HUDEP-2 (cell line): ENCODE measurements at regions not wholly inside any gene's neighbourhood (a gene's known extent, or its start where the extent isn't known, plus 50 kb on each side); places are given as distances from the start of the nearest gene placed in this dataset.
A peak's percentile ranks its signal among the peaks of the same experiment; 100 is the strongest.

Experiments used
- DNase-seq, 76 experiments: peaks; one replicate each; lab custom pipeline; 2025; ENCODE audit not compliant: unreplicated experiment in 76 of 76; lab: John Stamatoyannopoulos, UW

DNA sequence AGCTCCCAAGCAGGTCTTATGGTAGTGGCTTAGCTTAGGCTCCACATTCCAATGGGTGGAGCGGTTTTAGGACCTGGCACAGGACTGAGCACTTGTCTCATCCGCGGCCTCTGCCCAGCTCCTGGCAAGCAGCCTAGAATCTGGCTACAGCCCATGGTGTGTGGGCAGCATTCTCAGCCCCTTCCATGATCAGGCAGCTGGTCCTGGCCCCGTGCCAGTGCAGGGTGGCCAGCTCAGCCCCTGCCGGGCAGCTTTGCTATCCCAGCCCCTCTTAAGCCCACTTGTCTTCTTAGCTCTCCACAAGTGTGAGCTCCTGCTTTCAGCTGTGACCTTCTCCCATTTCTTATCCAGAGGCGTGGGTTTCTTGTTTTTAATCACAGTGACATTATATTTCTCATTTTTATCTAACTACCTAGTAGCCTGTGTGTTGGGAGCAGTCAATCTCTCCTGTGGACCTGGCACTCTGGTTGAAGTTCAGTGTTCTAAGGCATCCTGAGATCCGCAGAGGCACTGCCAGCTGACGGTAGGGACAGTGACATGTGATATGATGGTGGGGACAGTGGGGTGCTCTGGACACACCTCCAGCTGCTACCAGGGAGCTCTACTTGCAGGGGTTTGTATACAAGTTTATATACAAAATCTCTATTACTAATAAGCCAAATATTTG is 84.5 kb upstream of the PRNP start:
- DNase-seq: peak in 3 of 76 experiments; percentile 2 to 3 (median 3)

DNA sequence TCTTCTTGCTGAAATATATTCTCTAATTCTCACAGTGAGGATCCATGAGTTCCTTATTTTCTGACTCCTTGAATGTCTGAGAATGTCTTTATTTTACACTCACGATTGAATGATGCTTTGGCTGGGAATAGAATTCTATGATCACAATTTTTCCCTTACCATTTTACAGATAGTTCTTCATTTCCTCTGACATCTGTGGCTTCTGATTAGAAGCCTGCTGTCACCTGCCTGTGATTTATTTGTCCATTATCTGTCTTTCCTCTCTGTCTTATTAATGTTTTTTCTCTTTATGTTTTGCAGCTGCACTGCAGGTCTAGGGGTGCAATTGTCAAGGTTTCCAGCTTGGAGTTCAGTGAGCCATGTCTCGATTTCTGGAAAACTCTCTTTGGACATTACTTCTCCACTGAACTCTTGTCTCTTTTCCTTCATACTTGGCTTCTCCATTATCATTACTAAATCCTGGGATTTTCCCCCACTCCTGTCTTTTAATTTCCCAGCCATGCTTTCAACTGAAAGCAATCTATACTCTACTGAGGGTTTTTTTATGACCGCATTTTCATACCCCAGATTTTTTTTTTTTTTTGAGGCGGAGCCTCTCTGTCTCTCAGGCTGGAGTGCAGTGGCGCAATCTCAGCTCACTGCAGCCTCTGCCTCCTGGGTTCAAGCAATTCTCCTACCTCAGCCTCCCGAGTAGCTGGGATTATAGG is 85.8 kb upstream of the PRNP start:
- DNase-seq: no peak

DNA sequence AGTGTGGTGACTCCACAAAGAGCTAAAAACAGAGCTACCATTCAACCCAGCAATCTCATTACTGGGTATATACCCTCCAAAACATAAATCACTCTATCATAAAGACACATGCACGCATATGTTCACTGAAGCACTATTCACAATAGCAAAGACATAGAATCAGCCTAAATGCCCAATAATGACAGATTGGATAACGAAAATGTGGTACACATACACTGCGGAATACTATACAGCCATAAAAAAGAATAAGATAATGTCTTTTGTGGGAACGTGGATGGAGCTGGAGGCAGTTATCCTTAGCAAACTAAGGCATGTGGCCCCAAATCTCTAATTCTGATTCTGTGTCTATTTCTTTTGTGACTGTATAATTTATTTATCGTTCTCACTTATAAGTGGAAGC is 89.0 kb upstream of the PRNP start:
- no peak for DNase-seq

DNA sequence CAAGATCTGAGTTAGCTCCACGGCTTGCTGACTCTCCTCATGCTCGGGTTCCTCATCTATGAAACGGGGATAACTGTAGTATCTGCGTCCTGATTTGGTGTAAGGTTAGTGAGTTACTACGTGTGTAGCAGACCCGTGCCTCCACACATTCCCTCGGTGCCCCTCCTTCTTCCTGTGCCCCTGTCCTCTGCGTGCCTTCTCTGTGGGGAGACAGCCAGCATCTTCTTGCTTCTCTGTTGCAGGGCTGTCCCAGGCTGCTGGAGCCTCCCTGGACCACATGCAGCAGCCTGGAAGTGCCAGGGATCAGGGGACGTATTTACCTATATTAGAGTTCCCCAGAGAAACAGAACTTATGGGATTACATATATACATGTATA is 93.1 kb upstream of the PRNP start:
- DNase-seq: no peak

DNA sequence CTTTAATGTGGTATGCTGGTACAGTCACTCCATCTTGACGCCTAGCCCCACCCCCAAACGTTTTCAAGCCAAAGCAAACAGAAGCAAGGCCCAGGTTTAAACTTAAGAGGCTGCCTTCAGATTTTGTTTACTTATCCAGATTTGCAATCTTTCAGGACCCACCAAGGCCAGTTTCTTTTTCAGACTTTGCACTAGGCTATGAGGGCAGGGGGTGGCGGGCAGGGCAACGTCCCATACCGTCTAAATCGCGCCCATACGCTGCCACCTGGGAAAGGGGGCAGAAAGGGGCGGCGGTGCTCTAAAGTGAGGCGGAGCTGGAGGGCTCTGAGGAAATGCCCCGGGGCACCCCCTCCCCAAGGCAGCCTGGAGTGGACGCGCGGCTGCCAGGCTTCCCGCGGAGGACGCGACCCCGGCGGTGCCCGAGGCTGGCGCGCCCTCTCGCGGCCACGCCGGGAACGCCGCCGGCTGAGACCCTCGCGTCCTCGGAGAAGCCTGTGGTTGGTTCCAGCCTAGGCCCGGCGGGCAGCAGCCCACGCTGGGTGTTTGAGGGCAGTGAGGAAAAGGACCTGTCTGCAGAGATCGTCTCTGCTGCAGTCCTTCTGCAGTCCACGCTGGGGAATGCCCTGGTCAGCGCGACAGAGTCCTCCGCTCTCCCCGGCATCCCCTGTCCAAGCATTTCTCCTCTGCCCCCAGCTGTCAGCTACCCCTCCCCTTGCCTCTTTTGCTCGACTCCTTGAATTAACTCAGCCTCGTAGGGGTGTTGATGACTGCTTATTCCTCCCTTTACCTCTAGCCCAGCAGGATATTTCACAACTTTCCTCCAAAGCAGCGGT is 93.7 kb upstream of the PRNP start:
- DNase-seq: peak in 14 of 76 experiments; percentile 1 to 33 (median 12)

DNA sequence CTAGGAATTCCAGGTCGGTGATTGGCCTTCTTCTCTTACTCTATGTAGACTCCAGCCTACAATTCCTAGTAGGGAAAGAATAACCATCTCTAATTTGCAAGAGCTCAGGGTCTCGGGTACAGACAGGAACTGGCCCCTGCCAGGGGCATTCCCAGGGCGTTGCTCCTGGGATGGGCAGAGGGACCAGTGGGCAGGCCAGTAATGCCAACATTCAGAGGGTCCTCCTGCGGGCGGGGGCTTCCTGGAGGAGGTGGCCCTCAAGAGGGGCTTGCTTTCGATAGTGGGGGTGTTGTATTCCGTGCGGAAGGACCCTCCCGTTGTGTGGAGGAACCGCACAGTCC is 94.3 kb upstream of the PRNP start:
- DNase-seq: no peak

DNA sequence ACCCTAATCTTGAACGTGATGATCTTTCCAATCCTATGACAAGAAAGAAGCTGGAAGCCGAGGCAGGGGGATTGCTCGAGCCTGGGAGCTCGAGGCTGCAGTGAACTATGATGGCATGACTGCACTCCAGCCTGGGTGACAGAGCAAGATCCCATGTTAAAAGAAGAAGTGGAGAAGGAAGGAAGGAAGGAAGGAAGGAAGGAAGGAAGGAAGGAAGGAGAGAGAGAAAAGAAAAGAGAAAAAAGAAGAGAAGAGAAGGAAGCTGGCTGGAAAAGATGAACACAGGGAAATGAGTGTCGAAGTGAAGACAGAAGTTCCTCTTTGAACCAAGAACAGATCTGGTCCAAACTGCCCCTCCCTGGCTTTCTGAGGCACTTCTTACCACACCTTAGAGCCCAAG is 100.5 kb upstream of the PRNP start:
- no peak for DNase-seq

DNA sequence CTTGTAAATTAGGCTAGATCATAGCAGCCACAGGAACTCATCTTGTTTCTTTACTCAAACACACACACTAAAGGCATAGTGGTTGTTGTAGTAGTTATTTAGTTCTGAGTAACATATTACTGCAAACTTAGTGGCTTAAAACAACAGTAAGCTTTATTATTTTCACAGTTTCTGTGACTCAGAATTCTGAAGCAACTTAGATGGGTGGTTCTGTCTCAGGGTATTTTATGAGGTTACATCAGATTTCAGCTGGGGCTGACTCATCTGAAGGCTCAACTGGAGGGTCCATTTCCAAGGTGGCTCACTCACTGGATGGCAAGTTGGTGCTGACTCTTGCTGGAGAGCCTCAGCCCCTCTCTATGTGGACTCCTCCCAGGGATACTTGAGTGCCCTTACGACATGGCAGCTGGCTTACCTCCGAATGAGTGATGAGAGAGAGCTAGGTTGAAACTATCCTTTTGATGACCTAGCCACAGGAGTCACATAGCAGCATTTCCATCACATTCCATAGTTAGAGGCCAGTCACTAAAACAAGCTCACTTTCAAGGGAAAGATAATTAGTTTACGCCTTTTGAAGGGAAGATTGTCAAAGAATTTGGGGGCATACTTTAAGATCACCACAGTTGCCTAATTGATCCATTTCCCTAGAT is 101.0 kb upstream of the PRNP start:
- no peak for DNase-seq

DNA sequence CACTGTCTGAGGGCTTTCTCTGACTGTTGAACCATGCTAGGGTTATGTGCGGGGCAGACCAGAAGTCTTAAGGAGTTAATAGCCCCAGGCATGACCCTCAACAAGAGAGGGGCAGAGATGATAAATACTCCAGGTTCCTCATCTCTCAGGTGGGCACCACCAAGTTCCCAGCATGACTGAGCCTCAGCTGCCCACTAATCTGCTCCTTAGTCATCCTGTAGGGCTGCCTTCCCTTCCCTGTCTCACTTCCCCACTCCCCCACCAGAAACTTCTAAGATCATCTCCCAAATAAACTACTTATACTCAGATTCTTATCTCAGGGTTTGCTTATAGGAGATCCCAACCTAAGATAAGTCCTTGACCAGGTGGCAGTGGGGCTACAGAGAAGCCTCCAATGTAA is 101.7 kb upstream of the PRNP start:
- no peak for DNase-seq

DNA sequence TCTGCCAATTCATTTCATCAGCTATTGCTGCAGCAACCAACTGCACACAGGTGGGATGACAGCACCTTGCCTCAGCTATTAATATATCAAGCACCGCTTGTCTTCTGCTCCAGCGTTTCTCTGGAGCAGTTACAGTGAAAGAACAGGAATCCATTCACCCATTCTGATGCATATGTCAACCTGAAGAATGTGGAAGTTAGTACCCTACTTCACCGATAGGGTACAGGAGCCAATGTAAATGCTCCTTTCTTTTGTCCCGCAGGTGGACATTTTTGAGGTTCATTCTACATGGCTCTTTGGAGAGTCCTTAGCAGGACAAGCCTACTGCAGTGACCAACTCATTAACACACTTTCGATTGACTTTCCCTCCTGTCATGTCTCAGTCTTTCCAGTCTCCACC is 104.4 kb upstream of the PRNP start:
- no peak for DNase-seq

DNA sequence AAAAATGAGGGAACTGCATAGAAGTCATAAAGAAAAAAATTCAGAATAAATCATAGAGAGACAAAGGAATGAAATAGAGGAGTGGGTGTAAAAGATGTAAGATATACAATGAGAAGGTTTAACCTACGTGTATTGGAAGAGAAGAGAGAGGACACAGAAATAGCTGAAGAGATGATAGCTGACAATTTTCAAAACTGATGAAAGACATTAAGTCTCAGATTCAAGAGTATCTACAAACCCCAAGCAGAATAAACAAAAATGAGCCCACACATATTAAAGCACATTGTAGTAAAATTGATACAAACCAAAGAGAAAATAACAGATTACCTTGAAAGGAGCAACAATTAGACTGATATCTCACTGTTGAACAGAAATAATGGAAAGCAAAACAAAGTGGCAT is 107.9 kb upstream of the PRNP start:
- no peak for DNase-seq

DNA sequence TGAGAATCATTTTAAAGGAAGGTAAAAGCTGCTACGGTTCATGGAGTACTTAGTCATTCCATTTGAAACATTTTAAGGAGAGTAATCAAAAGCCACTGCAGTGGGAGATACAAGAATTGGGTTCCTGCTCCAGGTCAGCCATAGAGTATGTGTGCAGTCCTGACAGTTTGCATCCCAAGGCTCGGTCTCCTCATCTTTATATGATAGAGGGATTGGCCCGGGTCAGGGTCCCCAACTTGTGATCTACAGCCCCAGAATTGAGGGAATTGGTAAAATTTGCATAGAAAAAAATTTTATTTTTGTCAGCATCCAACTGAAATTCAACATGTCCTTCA is 111.9 kb upstream of the PRNP start:
- no peak for DNase-seq

DNA sequence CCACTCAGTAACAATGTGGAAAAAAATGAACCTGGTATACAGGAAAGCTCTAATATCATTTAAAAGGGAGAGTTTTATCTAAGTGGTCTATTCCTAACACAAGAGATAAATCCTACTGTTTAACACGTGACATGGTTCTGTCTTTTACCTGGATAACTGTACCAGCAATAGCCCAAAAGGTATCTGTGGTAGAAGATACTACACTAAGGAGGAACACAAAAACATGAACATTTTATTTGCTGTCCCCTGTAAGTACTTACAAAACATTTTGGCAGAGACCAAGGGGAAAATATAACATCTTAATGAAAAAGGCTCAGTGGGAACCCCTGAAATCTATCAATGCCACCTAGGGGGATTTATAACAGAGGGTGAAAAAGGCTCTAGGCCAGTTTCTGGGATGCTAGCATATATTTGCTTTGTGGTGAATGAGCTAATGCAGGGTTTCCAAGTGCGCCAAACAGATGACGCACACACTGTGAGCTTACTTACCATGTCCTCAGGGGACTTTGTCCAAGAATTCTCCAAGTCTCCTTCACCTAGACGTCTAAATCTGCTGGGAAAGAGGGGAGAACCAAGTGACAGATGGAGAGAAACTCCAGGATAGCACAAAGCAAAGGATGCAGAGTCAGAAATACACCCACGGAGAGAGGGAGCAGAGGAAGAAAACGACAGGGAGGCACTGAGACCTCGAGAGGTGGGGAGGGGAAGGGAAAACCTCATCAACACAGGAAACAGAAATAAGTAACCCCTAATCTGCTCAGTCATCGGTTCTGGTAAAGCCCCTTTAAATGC is 112.5 kb upstream of the PRNP start:
- DNase-seq: no peak

DNA sequence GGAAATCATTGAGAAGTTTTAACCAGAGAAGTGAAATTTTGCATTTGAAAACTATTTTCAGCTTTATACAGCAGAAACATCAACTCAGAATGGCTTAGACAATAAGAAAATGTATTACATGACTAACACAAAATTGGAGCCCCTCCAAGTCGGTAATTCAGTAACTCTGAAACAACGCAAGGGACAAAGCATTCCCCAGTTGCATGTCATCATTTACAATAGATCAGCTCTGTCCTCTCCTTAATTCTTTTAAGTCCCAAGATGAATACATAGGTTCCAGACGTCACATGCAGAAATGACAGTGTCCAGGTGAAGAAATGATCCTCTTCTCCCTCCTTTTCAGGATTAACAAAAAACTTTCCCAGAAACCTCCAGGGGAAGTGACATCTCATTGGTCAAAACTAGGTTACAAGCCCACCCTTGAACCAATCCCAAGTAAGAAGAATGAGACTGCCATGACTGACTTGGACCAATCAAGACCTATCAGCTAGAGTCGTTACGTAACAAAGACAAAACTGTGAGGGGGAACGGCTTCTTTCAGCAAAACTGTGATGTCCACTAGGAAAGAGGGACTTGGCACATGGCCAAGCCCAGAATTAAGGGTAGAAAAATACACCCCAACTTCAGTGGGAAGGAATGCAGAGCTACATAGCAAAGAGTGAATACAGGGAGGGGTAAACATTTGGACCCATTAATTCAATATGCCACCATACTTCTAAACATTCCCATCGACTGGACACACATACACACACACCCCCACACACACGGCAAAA is 114.3 kb upstream of the PRNP start:
- no peak for DNase-seq

DNA sequence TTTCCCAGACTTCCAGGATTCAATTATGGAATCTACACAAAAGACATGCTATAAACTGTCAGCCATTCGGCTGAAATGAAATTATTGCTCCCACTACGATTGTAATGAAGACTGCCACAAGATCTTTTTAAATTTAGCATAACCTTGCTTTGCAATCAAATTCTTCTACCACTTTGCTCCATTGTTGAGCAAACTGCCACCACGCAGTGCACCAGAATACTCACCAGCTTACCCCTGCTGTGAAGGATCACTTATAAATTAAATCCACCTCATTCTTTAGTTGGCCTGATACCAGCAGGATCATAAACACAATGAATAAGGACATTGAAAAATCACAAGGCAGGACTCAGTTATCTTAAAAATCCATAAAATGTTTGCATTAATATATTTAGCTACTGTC is 116.4 kb upstream of the PRNP start:
- no peak for DNase-seq

DNA sequence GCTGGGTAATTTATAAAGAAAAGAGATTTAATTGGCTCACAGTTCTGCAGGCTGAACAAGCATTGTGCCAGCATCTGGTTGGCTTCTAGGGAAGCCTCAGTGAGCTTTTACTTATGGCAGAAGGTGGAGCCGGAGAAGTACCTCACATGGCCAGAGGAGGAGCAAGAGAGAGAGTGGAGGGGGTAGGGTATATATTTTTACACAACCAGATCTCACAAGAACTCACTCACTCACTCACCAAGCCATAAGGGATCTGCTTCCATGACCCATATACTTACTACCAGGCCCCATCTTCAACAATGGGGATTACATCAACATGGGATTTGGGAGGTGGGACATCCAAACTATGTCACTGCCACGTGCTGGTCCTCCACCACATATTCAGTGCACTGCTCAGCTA is 117.2 kb upstream of the PRNP start:
- DNase-seq: peak in 3 of 76 experiments; percentile 3 to 7 (median 3)

DNA sequence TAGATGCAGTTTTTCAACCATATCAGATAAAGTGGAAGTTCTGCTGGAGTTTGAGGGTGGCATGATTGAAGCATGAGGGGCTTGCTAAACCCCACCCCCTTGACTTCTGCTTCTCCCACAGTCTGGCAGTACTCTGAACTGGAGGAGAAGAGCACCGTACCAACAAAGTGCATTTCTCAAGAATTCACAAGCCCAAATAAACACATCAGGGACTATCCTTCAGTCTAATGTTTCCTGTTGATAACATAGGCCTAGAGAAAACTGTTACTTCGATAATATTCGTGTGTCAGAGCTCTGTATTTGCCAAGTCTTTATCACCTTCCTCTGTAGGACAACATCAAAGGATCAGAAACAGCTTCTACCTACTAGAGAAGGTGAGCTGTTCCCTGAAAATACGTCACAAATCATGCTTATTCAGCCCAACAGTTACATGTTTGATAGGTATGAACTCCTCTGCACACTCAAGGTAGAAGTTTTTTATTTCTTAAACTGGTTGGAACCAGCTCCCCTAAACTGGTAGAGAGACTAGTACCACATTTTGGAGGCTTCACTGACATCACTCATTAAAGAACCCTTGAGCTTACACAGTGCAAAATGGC is 117.8 kb upstream of the PRNP start:
- DNase-seq: no peak

DNA sequence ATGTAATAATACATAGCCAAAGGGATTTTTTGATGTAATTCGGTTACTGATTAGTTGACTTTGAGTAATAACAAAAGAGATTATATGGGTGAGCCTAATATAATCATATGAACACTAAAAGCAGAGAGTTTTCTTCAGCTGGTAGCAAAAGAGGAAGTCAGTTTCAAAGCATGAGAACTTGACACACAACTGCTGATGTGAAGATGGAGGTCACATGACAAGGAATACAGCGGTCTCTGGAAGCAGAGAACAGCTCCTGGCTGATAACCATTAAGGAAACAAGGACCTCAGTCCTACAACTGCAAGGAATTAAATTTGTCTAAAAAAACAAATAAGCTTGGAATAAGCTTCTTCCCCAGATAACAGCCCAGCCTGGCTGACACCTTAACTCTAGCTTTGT is 119.1 kb upstream of the PRNP start:
- no peak for DNase-seq

DNA sequence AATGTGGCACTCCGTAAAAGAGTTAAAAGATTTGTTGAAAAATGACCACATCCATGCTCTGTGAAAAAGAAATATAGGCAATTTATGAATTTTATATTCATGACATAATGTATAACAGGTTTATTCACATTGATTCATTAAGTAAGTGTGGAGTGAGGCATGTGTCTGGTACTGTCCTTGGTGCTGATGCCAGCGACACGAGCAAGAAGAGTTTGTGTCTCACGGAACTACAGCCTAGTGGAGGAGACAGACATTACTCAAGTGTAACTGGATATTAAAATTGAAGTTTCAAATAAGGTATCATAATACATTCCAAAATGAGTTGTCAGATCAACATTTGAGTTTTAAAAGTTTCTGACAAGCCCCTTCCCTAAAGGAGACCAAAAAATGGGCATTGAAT is 122.7 kb upstream of the PRNP start:
- peak in 23 of 76 experiments; percentile 2 to 42 (median 13) for DNase-seq

DNA sequence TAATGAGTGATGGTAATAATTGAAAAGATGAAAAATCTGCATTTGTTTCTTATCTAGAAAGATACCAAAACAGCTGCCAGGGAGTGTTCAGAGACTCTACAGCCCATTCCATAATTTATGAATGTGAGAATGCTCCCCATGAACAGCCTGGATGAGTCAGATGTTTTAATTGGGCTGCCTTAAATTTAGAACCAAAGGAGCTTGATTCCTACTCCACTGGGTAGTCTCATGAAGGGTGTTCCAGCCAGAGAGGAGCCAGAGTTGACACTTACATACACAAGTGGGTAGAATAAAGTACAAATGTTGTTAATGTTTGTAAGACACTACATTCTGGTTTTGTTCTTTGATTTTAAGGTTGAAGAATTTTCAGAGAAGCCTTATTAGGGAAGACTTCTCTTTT is 123.2 kb upstream of the PRNP start:
- DNase-seq: no peak
